ENCODE measurements at regions not wholly inside any gene's neighbourhood (a gene's known extent, or its start where the extent isn't known, plus 50 kb on each side); places are given as distances from the start of the nearest gene placed in this dataset.

DNA sequence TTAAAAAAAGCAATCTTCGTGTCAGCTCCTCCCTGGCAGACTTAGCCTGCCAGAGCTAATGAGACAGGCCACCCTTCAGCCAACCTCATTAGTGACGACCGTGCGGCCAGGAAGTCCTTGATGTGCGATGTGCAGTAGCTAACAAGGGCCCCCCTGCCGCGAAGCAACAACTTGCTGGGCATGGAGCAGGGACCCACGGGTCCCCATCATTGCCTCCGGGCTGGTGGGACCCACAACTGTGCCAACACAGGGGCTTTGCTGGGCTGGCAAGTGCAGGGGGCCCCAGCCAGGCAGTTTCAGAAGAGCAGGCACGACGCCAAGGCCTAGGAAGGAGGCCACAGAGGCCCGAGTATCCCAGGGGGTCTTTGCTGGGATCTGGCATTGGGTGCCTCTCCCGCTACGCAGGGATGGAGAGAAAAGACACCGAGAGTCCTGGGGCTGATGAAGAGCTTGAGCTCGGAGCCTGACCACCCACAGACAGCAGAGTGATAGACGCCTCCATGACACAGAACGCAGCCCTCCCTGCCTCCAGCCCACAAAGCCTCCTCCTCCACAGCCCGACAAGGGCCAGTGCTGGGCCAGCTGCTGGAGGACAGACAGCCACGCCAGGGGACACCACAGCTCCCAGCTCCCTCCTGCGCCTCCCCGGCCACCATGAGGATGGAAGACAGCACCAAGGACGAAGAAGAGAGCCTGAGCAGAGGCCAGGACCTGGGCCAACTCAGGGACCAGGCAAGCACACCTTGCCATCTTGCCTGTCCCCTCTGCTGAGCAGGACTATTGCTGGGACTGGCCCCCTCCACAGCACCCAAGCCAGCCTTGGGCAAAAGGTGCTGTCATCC is 96.6 kb downstream of the YTHDF1 start:
- no peak overlapping the region for H3K27ac ChIP-seq
- no peak for DNase-seq (ENCODE audit: low spot score)
- H3K4me3 ChIP-seq: no peak overlapping the region
- TF ChIP-seq CTCF (IDR thresholded peaks at IDR 0.05): no peak

DNA sequence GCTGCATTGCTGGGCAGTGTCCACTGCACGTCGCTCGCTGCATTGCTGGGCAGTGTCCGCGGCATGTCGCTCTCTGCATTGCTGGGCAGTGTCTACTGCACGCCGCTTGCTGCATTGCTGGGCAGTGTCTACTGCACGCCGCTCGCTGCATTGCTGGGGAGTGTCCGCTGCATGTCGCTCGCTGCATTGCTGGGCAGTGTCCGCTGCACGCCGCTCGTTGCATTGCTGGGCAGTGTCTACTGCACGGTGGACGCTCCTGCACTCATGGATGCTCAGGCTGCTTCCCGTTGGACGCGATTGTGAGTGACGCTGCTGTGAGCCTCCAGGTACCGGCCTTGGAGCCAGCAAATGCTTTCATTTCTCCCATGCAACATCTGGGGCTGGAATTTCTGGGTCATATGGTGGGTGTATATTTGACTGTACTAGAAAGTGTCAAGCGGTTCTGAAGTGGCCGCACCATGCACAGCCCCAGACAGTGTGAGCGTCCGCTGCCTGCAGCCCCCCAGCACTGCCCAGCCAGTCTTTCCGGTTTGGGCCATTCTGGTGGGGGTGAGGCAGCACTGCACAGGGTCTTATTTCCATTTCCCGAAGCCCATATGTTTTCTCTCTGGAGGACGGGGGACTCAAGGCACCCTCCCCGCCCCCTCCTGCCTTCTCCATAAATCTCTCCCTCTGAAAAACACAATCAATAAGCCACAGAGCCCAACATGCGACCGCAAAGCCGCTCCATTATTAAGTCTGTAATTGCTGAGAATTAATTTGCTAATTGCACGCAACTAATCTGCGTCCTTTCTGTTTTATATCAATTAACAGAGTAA is 97.4 kb downstream of the YTHDF1 start:
- no peak overlapping the region for H3K4me3 ChIP-seq
- DNase-seq (ENCODE audit: low spot score): no peak
- H3K27ac ChIP-seq: no peak overlapping the region
- no peak for TF ChIP-seq CTCF (IDR thresholded peaks at IDR 0.05)

GRCh38 chr20:63117661-63118302 is 98.1 kb downstream of the YTHDF1 start:
- no peak overlapping the region for H3K4me3 ChIP-seq
- no peak overlapping the region for H3K27ac ChIP-seq
- TF ChIP-seq CTCF (IDR thresholded peaks at IDR 0.05): no peak
- no peak for DNase-seq (ENCODE audit: low spot score)

DNA sequence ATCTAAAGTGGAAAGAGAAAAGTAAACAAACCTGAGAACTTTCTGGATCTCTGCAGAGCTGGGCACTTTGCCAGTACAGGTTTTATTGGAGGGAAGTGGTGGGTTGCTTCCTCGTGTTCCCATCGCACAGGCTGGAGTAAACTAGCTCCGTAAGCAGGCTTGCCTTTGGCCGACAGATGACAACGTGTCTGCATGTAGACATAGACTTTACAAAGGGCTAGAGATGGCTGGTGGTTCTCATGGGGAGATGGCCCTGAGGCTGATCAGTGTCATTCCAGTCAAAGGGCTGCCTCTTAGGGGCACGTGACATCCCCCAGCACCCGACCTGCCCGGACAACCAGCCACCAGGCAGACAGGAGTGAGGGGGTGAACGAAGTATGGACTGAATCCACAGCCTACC is 98.8 kb downstream of the YTHDF1 start:
- H3K27ac ChIP-seq: no peak overlapping the region
- no peak for TF ChIP-seq CTCF (IDR thresholded peaks at IDR 0.05)
- no peak for DNase-seq (ENCODE audit: low spot score)

DNA sequence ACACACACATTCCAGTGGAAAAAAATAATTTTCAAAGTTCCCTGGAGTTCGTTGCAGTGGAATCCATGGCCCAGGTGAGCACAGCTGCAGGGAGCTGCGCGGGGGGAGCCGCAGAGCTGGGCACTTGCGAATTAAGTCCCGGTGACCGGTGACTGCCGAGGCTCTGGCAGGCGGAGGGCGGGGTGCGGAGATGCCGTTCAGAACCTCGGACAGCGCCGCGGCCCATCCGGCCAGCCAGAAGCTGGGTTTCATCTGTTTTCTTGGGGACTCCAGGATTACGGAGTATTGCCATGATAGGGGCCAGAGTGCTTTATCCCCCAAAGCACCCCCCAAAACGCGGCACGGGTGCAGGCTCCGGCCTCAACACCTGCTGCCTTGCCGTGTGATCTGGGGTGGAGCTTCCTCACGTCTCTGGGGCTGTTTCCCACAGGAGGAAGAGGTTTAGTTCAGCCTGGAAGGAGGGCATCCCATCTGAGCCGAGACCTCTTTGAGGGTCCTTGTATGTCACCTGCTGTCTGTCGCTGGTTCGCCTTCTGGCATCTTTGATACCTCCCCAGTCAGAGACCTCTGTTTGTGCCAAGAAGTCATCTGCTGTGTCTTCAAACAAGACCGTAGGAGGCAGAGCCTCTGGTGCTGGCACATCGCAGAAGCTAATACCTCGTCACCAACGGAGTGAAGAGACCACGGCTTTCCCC is 99.4 kb downstream of the YTHDF1 start:
- Histone ChIP-seq H3K4me3 (no peak overlapping the region), H3K27ac (no peak overlapping the region)
- TF ChIP-seq CTCF (IDR thresholded peaks at IDR 0.05): no peak
- no peak for DNase-seq (ENCODE audit: low spot score)

More for the DNA sequence above, 98.8 kb downstream of the YTHDF1 start:
- H3K4me3 ChIP-seq: no peak overlapping the region

GRCh38 chr20:63115651-63116411 is 100.1 kb downstream of the YTHDF1 start:
- Histone ChIP-seq H3K27ac (no peak overlapping the region), H3K4me3 (no peak overlapping the region)
- DNase-seq (ENCODE audit: low spot score): no peak
- no peak for TF ChIP-seq CTCF (IDR thresholded peaks at IDR 0.05)
